H9 (cell line): ENCODE measurements at regions not wholly inside any gene's neighbourhood (a gene's known extent, or its start where the extent isn't known, plus 50 kb on each side); places are given as distances from the start of the nearest gene placed in this dataset.

Source experiments
- DNase-seq: peaks from one replicate; pipeline ENCODE4 v3.0.0-alpha.2; 2017
- H2AFZ ChIP-seq: one replicate; pipeline ENCODE4 v1.6.1; 2013; ENCODE audit warnings: mild to moderate bottlenecking, low read length, control low read depth, moderate library complexity
- H2AK5ac ChIP-seq: 2 replicates; pipeline ENCODE4 v1.6.1; 2013; ENCODE audit warnings: low read length, control low read depth, mixed read lengths; ENCODE audit not compliant: insufficient read length
- H2BK120ac ChIP-seq: one replicate; pipeline ENCODE4 v1.6.1; 2013; ENCODE audit warnings: low read depth, mild to moderate bottlenecking, low read length, control low read depth, inconsistent platforms; ENCODE audit not compliant: poor library complexity, severe bottlenecking
- H2BK12ac ChIP-seq: 2 replicates; pipeline ENCODE4 v1.6.1; 2013; ENCODE audit warnings: low read length, control low read depth, mixed read lengths, low read depth; ENCODE audit not compliant: insufficient read length
- H2BK15ac ChIP-seq: 2 replicates; pipeline ENCODE4 v1.6.1; 2013; ENCODE audit warnings: low read depth, low read length, control low read depth
- H2BK20ac ChIP-seq: one replicate; pipeline ENCODE4 v1.6.1; 2013; ENCODE audit warnings: low read depth, mild to moderate bottlenecking, low read length, control low read depth, inconsistent platforms; ENCODE audit not compliant: poor library complexity, severe bottlenecking
- H2BK5ac ChIP-seq: 2 replicates; pipeline ENCODE4 v1.6.1; 2013; ENCODE audit warnings: low read length, control low read depth, mixed read lengths; ENCODE audit not compliant: insufficient read length
- H3K14ac ChIP-seq: 2 replicates; pipeline ENCODE4 v1.6.1; 2013; ENCODE audit warnings: low read length, control low read depth; ENCODE audit not compliant: insufficient read depth
- H3K18ac ChIP-seq: 2 replicates; pipeline ENCODE4 v1.6.1; 2013; ENCODE audit warnings: low read depth, mild to moderate bottlenecking, mixed read lengths, low read length, control low read depth; ENCODE audit not compliant: insufficient read length
- H3K23ac ChIP-seq: 2 replicates; pipeline ENCODE4 v1.6.1; 2013; ENCODE audit warnings: low read length, control low read depth, mixed read lengths, low read depth; ENCODE audit not compliant: insufficient read length
- H3K23me2 ChIP-seq: 2 replicates; pipeline ENCODE4 v1.6.1; 2013; ENCODE audit warnings: low read depth, mild to moderate bottlenecking, mixed read lengths, low read length, control low read depth; ENCODE audit not compliant: insufficient read length, poor library complexity, severe bottlenecking
- H3K27ac ChIP-seq: 2 replicates; pipeline ENCODE4 v1.5.1; 2013; ENCODE audit warnings: low read length, control low read depth, mixed read lengths, low read depth; ENCODE audit not compliant: insufficient read length
- H3K27me3 ChIP-seq: 2 replicates; pipeline ENCODE4 v1.6.1; 2013; ENCODE audit warnings: low read length, control low read depth, inconsistent platforms; ENCODE audit not compliant: insufficient read depth
- H3K4ac ChIP-seq: 2 replicates; pipeline ENCODE4 v1.6.1; 2013; ENCODE audit warnings: low read depth, mild to moderate bottlenecking, control low read depth, inconsistent platforms, low read length, moderate library complexity
- H3K4me1 ChIP-seq: 2 replicates; pipeline ENCODE4 v1.6.1; 2013; ENCODE audit warnings: low read length, control low read depth, inconsistent platforms; ENCODE audit not compliant: insufficient read depth
- H3K4me2 ChIP-seq: 2 replicates; pipeline ENCODE4 v1.6.1; 2013; ENCODE audit warnings: low read length, control low read depth, mixed read lengths; ENCODE audit not compliant: insufficient read length, insufficient read depth
- H3K56ac ChIP-seq: 2 replicates; pipeline ENCODE4 v1.6.1; 2013; ENCODE audit warnings: low read depth, mild to moderate bottlenecking, mixed read lengths, low read length, control low read depth; ENCODE audit not compliant: insufficient read length
- H3K79me1 ChIP-seq: 2 replicates; pipeline ENCODE4 v1.6.1; 2013; ENCODE audit warnings: low read depth, mild to moderate bottlenecking, moderate library complexity, low read length, control low read depth, inconsistent platforms; ENCODE audit not compliant: insufficient read depth, poor library complexity, severe bottlenecking
- H3K79me2 ChIP-seq: 2 replicates; pipeline ENCODE4 v1.6.1; 2013; ENCODE audit warnings: low read length, control low read depth, inconsistent platforms; ENCODE audit not compliant: insufficient read depth
- H3K9ac ChIP-seq: 2 replicates; pipeline ENCODE4 v1.6.1; 2013; ENCODE audit warnings: low read length, control low read depth, mixed read lengths; ENCODE audit not compliant: insufficient read length; ENCODE audit errors: extremely low read depth
- H3K9me3 ChIP-seq: one replicate; pipeline ENCODE4 v1.6.1; 2013; ENCODE audit warnings: low read depth, low read length, inconsistent platforms; ENCODE audit not compliant: control insufficient read depth
- H3T11ph ChIP-seq: one replicate; pipeline ENCODE4 v1.6.1; 2013; ENCODE audit warnings: mild to moderate bottlenecking, low read length, control low read depth, inconsistent platforms
- H4K20me1 ChIP-seq: one replicate; pipeline ENCODE4 v1.6.1; 2013; ENCODE audit not compliant: control insufficient read depth, insufficient read length, insufficient read depth
- H4K5ac ChIP-seq: 2 replicates; pipeline ENCODE4 v1.6.1; 2013; ENCODE audit warnings: low read depth, mild to moderate bottlenecking, mixed read lengths, low read length, control low read depth; ENCODE audit not compliant: insufficient read length
- H4K8ac ChIP-seq: replicated peaks from 2 replicates; pipeline ENCODE4 v1.6.1; 2013; ENCODE audit warnings: low read length, control low read depth, mixed read lengths, low read depth; ENCODE audit not compliant: insufficient read length
- H4K91ac ChIP-seq: 2 replicates; pipeline ENCODE4 v1.6.1; 2013; ENCODE audit warnings: low read depth, mild to moderate bottlenecking, moderate library complexity, mixed read lengths, low read length, control low read depth; ENCODE audit not compliant: insufficient read length
- H3K27ac Mint-ChIP-seq, 3 experiments: 2 replicates in 2 of 3; 3 replicates in 1 of 3; pipeline ENCODE4 v1.8.0; 2020 to 2021; ENCODE audit warnings: mixed read lengths in 3 of 3, mild to moderate bottlenecking in 1 of 3, moderate library complexity in 1 of 3
- H3K27me3 Mint-ChIP-seq: 2 replicates; pipeline ENCODE4 v1.8.0; 2021; ENCODE audit warnings: low read depth, mild to moderate bottlenecking, moderate library complexity, mixed read lengths
- H3K36me3 Mint-ChIP-seq, 3 experiments: 2 replicates in 2 of 3; 3 replicates in 1 of 3; pipeline ENCODE4 v1.8.0; 2020 to 2021; ENCODE audit warnings: low read depth in 3 of 3, mixed read lengths in 3 of 3; ENCODE audit not compliant: insufficient read depth in 1 of 3
- H3K4me1 Mint-ChIP-seq, 2 experiments: 2 replicates each; pipeline ENCODE4 v1.8.0; 2020; ENCODE audit warnings: mixed read lengths in 2 of 2
- H3K4me3 Mint-ChIP-seq, 2 experiments: 2 replicates in 1 of 2; 3 replicates in 1 of 2; pipeline ENCODE4 v1.8.0; 2020 to 2021; ENCODE audit warnings: mild to moderate bottlenecking in 2 of 2, mixed read lengths in 2 of 2, moderate library complexity in 1 of 2
- H3K9me3 Mint-ChIP-seq, 2 experiments: 2 replicates in 1 of 2; 3 replicates in 1 of 2; pipeline ENCODE4 v1.8.0; 2020; ENCODE audit warnings: mild to moderate bottlenecking in 2 of 2, mixed read lengths in 2 of 2, moderate library complexity in 1 of 2
- WGBS: extraction: QIAGEN DNeasy Blood & Tissue Kit; methylation state at CpG from one replicate; pipeline ENCODE4 v1.1.7; 2013; ENCODE audit warnings: missing lambda C conversion rate, low lambda C conversion rate, mixed read lengths; ENCODE audit not compliant: insufficient read length; ENCODE audit errors: extremely low coverage; 5-methylcytosine and 5-hydroxymethylcytosine counted together
- TF ChIP-seq, protein P1 (sequence below): fragments of 200-600 bp; sonication (generic); conservative IDR thresholded peaks from 3 replicates; pipeline ENCODE4 v1.8.0; 2021; ENCODE audit warnings: antibody characterized with exemption, mild to moderate bottlenecking

DNA sequence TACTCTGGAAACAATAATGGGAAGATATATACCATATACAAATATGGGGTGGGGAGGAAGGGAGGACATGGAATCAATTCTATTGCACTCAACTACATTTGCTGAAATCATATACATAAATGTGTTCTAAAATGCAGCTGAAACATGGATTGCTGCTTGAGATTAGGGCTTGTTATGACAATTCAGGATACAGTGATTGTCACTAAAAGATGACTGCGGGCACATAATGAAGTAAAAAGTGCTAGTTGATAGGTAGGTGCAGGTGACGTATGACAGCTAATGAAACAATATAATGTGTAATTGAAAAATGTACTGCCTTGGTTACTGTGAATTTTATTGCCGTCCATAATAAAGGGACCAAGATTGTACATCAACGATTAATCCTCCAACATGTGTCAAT lies 1062.1 kb upstream of the FANCL start:
- no peak overlapping the region for H3K4me3 Mint-ChIP-seq
- H2AK5ac ChIP-seq: no peak overlapping the region
- H3K4me2 ChIP-seq: no peak overlapping the region
- H3K9me3 ChIP-seq: no peaks in the 10 kb centered on the region
- no peak overlapping the region for H3K14ac ChIP-seq
- H3K27me3 ChIP-seq: no peaks in the 10 kb centered on the region
- no peak overlapping the region for H4K8ac ChIP-seq
- H2BK12ac ChIP-seq: no peak overlapping the region
- no peaks in the 10 kb centered on the region for H3K79me1 ChIP-seq
- peaks cover 7 to 10% of the 10 kb centered on the region in 2 experiments; a peak in 3 of 4 replicates for H3K4me1 Mint-ChIP-seq
- H4K5ac ChIP-seq: no peak overlapping the region
- H3K4ac ChIP-seq: no peak overlapping the region
- no peak overlapping the region for H3K9ac ChIP-seq
- H3K79me2 ChIP-seq: no peaks in the 10 kb centered on the region
- H3K23ac ChIP-seq: no peak overlapping the region
- no peak overlapping the region for H4K91ac ChIP-seq
- no peak overlapping the region for H2BK5ac ChIP-seq
- no peaks in the 10 kb centered on the region for H3K9me3 Mint-ChIP-seq
- no peak overlapping the region for H2BK15ac ChIP-seq
- WGBS: no CpG with 5 or more reads among the region's 4 CpGs
- H2BK120ac ChIP-seq: no peak overlapping the region
- H3K36me3 Mint-ChIP-seq: no peaks in the 10 kb centered on the region
- TF ChIP-seq, protein P1, sequence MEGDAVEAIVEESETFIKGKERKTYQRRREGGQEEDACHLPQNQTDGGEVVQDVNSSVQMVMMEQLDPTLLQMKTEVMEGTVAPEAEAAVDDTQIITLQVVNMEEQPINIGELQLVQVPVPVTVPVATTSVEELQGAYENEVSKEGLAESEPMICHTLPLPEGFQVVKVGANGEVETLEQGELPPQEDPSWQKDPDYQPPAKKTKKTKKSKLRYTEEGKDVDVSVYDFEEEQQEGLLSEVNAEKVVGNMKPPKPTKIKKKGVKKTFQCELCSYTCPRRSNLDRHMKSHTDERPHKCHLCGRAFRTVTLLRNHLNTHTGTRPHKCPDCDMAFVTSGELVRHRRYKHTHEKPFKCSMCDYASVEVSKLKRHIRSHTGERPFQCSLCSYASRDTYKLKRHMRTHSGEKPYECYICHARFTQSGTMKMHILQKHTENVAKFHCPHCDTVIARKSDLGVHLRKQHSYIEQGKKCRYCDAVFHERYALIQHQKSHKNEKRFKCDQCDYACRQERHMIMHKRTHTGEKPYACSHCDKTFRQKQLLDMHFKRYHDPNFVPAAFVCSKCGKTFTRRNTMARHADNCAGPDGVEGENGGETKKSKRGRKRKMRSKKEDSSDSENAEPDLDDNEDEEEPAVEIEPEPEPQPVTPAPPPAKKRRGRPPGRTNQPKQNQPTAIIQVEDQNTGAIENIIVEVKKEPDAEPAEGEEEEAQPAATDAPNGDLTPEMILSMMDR: no peak
- H3K27ac ChIP-seq: no peak overlapping the region
- H2BK20ac ChIP-seq: no peak overlapping the region
- no peak overlapping the region for H3K56ac ChIP-seq
- DNase-seq: no peak
- H3K27ac Mint-ChIP-seq: no peak overlapping the region
- no peak overlapping the region for H2AFZ ChIP-seq
- no peaks in the 10 kb centered on the region for H3K27me3 Mint-ChIP-seq
- no peak overlapping the region for H3T11ph ChIP-seq
- no peaks in the 10 kb centered on the region for H4K20me1 ChIP-seq
- H3K4me1 ChIP-seq: peaks cover 4% of the 10 kb centered on the region; the same call in 1 of the 2 replicates
- no peaks in the 10 kb centered on the region for H3K23me2 ChIP-seq
- no peak overlapping the region for H3K18ac ChIP-seq
